ENCODE measurements at regions not wholly inside any gene's neighbourhood (a gene's known extent, or its start where the extent isn't known, plus 50 kb on each side); places are given as distances from the start of the nearest gene placed in this dataset.

DNA sequence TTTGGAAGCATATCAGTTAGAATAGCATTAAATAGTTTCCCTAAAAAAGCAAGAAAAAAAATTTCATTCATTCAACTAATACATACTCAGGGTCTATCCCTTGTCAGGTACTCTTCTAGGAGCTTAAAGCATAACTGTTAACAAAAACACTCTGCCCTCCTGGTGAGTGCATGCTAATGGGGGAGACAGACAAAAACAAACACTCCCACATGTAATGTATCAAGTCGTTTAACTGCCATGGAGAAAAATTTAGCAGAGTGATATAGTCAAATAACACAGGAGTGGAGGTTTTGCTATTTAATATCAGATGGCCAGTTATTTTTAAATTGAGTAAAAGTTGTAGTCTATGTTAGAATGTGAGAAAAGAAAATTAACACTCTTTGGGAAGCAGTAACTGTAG is 254.5 kb upstream of the RARB start:
- ChIA-PET POLR2A (ENCODE audit: low non-redundant PET) (no interaction called here), CTCF (no interaction called here)
- H3K27ac ChIP-seq = no peak overlapping the region
- TF ChIP-seq, protein P1, sequence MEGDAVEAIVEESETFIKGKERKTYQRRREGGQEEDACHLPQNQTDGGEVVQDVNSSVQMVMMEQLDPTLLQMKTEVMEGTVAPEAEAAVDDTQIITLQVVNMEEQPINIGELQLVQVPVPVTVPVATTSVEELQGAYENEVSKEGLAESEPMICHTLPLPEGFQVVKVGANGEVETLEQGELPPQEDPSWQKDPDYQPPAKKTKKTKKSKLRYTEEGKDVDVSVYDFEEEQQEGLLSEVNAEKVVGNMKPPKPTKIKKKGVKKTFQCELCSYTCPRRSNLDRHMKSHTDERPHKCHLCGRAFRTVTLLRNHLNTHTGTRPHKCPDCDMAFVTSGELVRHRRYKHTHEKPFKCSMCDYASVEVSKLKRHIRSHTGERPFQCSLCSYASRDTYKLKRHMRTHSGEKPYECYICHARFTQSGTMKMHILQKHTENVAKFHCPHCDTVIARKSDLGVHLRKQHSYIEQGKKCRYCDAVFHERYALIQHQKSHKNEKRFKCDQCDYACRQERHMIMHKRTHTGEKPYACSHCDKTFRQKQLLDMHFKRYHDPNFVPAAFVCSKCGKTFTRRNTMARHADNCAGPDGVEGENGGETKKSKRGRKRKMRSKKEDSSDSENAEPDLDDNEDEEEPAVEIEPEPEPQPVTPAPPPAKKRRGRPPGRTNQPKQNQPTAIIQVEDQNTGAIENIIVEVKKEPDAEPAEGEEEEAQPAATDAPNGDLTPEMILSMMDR (conservative IDR thresholded peaks at IDR 0.05; ENCODE audit: low read depth) = no peak
- no peak for DNase-seq (ENCODE audit: low spot score)

DNA sequence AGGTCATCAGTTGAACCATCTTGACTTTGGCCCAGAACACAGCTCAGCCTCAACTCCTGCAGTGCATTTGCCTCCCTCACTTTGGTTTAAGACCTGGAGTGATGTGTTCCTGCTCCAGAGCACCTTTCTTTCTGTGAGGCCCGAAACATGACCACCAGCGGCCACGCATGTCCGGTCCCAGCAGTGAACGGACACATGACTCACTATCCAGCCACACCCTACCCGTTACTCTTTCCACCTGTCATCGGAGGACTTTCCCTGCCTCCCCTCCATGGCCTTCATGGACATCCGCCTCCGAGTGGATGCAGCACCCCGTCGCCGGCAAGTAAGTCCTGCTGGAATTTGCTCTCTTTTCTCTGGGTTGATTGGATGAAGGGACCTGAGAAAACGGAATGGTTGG is 253.8 kb upstream of the RARB start:
- ChIA-PET POLR2A (ENCODE audit: low non-redundant PET) (no interaction called here), CTCF (no interaction called here)

DNA sequence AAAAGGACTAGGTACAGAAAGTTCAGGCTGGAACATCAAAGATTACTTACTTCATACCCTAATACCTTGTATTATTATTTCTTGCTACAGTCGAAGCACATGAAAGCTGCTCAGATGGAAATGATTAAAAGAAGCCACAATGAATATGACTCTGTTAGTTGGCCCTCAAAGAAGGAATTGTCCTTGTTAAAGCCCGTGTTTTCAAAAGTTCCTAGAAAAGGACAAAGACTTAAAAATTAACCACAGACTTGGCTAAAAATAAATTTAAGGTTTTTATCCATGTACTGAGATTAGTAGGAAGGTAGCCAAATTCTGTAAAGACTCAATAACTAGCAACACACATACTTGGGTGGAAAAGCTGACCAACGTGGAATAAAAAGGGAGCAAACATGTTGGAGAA is 251.0 kb upstream of the RARB start:
- H3K27ac ChIP-seq = no peak overlapping the region
- TF ChIP-seq, protein P1 (conservative IDR thresholded peaks at IDR 0.05; ENCODE audit: low read depth) = no peak
- ChIA-PET CTCF (no interaction called here), POLR2A (ENCODE audit: low non-redundant PET) (no interaction called here)
- no peak for DNase-seq (ENCODE audit: low spot score)

More for the DNA sequence above, 253.8 kb upstream of the RARB start:
- TF ChIP-seq, protein P1 (conservative IDR thresholded peaks at IDR 0.05; ENCODE audit: low read depth) = no peak
- H3K27ac ChIP-seq = no peak overlapping the region
- no peak for DNase-seq (ENCODE audit: low spot score)

DNA sequence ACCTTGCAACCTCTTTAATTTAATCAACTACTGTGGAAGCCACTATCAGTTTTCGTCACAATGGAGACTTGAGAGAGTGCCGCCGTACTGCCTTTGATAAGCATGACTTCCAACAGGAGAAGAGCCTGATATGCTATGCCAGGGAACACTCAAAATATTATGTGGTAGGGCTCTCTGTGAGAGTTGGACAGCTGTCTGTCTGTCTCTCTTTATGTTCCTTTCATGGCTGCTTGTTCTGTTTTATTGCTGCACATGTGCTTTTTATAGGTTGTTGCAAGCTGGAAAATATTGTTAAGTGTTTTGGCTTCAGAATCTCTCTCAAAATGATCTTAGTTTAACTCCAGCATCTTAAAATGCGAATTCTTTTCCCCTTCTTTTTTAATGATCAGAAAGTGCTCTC is 249.4 kb upstream of the RARB start:
- H3K27ac ChIP-seq = no peak overlapping the region
- ChIA-PET CTCF (no interaction called here), POLR2A (ENCODE audit: low non-redundant PET) (no interaction called here)
- DNase-seq (ENCODE audit: low spot score) = no peak
- TF ChIP-seq, protein P1 (conservative IDR thresholded peaks at IDR 0.05; ENCODE audit: low read depth) = no peak

DNA sequence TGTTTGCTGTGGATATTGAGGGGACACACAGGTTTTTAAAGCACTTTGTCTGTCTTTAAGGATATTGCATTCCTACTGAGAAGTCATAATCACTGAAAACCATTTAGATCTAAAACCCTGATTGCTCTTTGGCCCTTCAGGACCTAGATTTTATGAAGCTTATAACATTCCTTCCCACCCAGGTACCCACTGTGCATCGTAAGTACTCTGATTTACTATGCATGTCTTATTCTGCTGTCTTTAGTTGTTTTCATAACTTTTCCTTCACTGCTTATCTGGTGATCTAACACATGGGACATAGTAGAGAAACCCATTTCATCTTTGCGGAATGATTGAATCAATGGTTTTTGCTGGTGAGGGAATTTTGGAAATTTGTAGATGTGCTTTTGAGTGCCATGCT is 247.0 kb upstream of the RARB start:
- POLR2A ChIA-PET (ENCODE audit: low non-redundant PET) = no interaction called here
- CTCF ChIA-PET = no interaction called here
- DNase-seq (ENCODE audit: low spot score) = no peak
- H3K27ac ChIP-seq = no peak overlapping the region
- TF ChIP-seq, protein P1 (conservative IDR thresholded peaks at IDR 0.05; ENCODE audit: low read depth) = no peak

DNA sequence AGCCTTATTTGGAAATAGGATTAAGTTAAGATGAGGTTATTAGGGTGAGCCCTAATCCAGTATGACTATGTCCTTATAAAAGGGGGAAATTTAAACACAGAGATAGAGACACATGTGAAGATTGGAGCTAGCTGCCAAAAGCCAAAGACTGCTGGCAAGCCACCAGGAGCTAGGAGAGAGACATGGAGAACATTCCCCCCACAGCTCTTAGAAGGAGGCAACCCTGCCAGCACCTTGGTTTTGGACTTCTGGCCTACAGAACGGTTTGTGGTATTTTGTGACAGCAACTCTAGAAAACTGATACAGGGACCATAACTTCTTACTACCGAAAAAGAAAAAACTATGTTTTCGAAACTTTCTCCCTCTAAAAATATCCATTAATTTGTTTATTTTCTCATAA is 245.3 kb upstream of the RARB start:
- H3K27ac ChIP-seq = no peak overlapping the region
- CTCF ChIA-PET = no interaction called here
- DNase-seq (ENCODE audit: low spot score) = no peak
- POLR2A ChIA-PET (ENCODE audit: low non-redundant PET) = no interaction called here
- TF ChIP-seq, protein P1 (conservative IDR thresholded peaks at IDR 0.05; ENCODE audit: low read depth) = no peak

DNA sequence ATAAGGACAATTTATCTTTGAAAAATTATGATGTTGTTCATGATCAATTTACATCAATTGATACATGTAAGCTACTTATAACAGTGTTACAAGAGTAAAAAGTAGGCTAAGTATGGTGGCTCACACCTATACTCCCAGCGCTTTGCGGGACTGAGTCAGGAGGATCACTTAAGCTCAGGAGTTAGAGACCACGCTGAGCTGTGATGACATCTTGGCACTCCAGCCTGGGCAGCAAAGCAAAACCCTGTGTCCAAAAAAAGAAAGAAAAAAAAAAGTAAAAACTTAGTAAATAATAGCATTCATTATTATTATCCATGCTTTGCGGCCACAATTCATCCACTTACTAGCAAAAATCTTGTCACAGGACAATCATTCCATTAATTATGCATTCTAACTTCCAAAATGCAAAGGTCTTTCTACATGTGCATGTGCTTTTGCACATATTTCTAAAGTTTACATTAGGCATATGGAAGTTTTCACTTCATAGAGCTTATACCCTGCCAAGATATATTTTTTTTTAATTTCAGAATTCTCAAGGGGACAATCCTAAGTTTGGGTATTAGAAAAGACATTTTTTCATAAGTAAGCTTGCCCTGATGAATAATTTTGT is 243.3 kb upstream of the RARB start:
- DNase-seq (ENCODE audit: low spot score) = no peak
- ChIA-PET POLR2A (ENCODE audit: low non-redundant PET) (no interaction called here), CTCF (no interaction called here)
- H3K27ac ChIP-seq = no peak overlapping the region
- TF ChIP-seq, protein P1 (conservative IDR thresholded peaks at IDR 0.05; ENCODE audit: low read depth) = no peak

All from RWPE1 (cell line).